HCT116 (cell line): ENCODE measurements at regions not wholly inside any gene's neighbourhood (a gene's known extent, or its start where the extent isn't known, plus 50 kb on each side); places are given as distances from the start of the nearest gene placed in this dataset.

ENCODE experiments used
- ATAC-seq: fragments of 200-7000 bp; cut with Tn5 transposase; 2 replicates; pipeline ENCODE4 v1.9.1; 2020; ENCODE audit warnings: mild to moderate bottlenecking, moderate library complexity
- BruUV-seq: library from RNA; stranded (reverse); fragments of 400-500 nt; replicated peaks from 2 replicates; lab custom pipeline; 2021; lab: Mats Ljungman, UMichigan
- CTCF ChIA-PET: fragments of 300-600 bp; sonication (Branson Sonifier 250); formaldehyde crosslinking; loops from one replicate; lab custom pipeline; 2021; ENCODE audit warnings: antibody characterized with exemption; lab: Charles Lee
- POLR2A ChIA-PET: fragments of 300-600, 350-600 bp; sonication (Branson Sonifier 250); formaldehyde crosslinking; loops from one replicate; lab custom pipeline; 2021; ENCODE audit warnings: antibody characterized with exemption; lab: Charles Lee
- RAD21 ChIA-PET, 2 experiments: fragments of 300-600 bp; sonication (Branson Sonifier 250); formaldehyde crosslinking; loops; one replicate each; lab custom pipeline; 2023; ENCODE audit warnings: low total read pairs in 2 of 2; ENCODE audit not compliant: uncharacterized antibody in 2 of 2, unreplicated experiment in 2 of 2, low non-redundant PET in 1 of 2; lab: Charles Lee
- DNase-seq: peaks from one replicate; pipeline ENCODE4 v3.0.0-alpha.2; 2010; ENCODE audit warnings: low read depth, low spot score
- H2AFZ ChIP-seq: fragments of 200-600 bp; shearing (Covaris generic), sonication (generic); 2 replicates; pipeline ENCODE4 v1.6.1; 2017; ENCODE audit warnings: low read depth, mixed run types, mixed read lengths, antibody characterized with exemption, low read length; ENCODE audit not compliant: poor library complexity, severe bottlenecking
- H3K27ac ChIP-seq: 2 replicates; pipeline ENCODE4 v1.5.1; 2012; ENCODE audit warnings: low read depth, low read length
- H3K27me3 ChIP-seq: fragments of 200-600 bp; sonication (generic); 2 replicates; pipeline ENCODE4 v1.6.1; 2016; ENCODE audit warnings: mixed run types, low read length, mixed read lengths; ENCODE audit not compliant: insufficient read depth
- H3K36me3 ChIP-seq, 2 experiments: fragments of 200-500 bp in 1 of 2; fragments of 200-600 bp in 1 of 2; sonication (Bioruptor generic) in 1 of 2; sonication (generic) in 1 of 2; 2 replicates each; pipeline versions ENCODE4 v1.5.1 to v1.6.1; 2014 to 2016; ENCODE audit warnings: low read length in 2 of 2, inconsistent platforms in 1 of 2, mixed read lengths in 1 of 2, mixed run types in 1 of 2; ENCODE audit not compliant: insufficient read depth in 2 of 2, control insufficient read depth in 1 of 2
- H3K4me1 ChIP-seq, 2 experiments: fragments of 200-600 bp in 1 of 2; sonication (generic) in 1 of 2; 2 replicates each; pipeline versions ENCODE4 v1.5.1 to v1.6.1; 2012 to 2017; ENCODE audit warnings: low read length in 2 of 2, inconsistent platforms in 1 of 2, mild to moderate bottlenecking in 1 of 2, mixed read lengths in 1 of 2, mixed run types in 1 of 2, moderate library complexity in 1 of 2; ENCODE audit not compliant: insufficient read depth in 2 of 2, control insufficient read depth in 1 of 2
- H3K4me2 ChIP-seq: fragments of 200-600 bp; sonication (generic); 2 replicates; pipeline ENCODE4 v1.6.1; 2017; ENCODE audit warnings: mixed run types, low read length, mixed read lengths
- H3K4me3 ChIP-seq, 2 experiments: fragments of 200-600 bp in 1 of 2; sonication (generic) in 1 of 2; replicated peaks in 1 of 2; 2 replicates each; pipeline ENCODE4 v1.5.1; 2011 to 2016; ENCODE audit warnings: low read length in 2 of 2, control low read depth in 1 of 2, low read depth in 1 of 2, mild to moderate bottlenecking in 1 of 2, mixed read lengths in 1 of 2, mixed run types in 1 of 2
- H3K79me2 ChIP-seq: fragments of 200-600 bp; sonication (generic); 2 replicates; pipeline ENCODE4 v1.6.1; 2017; ENCODE audit warnings: mild to moderate bottlenecking, mixed run types, low read length, moderate library complexity, mixed read lengths; ENCODE audit not compliant: insufficient read depth
- H3K9ac ChIP-seq: fragments of 200-600 bp; sonication (generic); 2 replicates; pipeline ENCODE4 v1.6.1; 2016; ENCODE audit warnings: low read length, mixed read lengths
- H3K9me2 ChIP-seq: fragments of 200-600 bp; sonication (generic), shearing (Covaris generic); 2 replicates; pipeline ENCODE4 v1.6.1; 2017; ENCODE audit warnings: mixed run types, mild to moderate bottlenecking, moderate library complexity; ENCODE audit not compliant: insufficient read depth
- H3K9me3 ChIP-seq, 2 experiments: fragments of 200-500 bp in 1 of 2; fragments of 200-600 bp in 1 of 2; sonication (Bioruptor generic) in 1 of 2; sonication (generic) in 1 of 2; 2 replicates each; pipeline ENCODE4 v1.6.1; 2014 to 2017; ENCODE audit warnings: low read length in 2 of 2, mixed read lengths in 2 of 2, inconsistent platforms in 1 of 2, low read depth in 1 of 2, mild to moderate bottlenecking in 1 of 2, mixed run types in 1 of 2, moderate library complexity in 1 of 2; ENCODE audit not compliant: control insufficient read depth in 1 of 2, insufficient read depth in 1 of 2
- H4K20me1 ChIP-seq: fragments of 200-600 bp; sonication (generic), shearing (Covaris generic); 2 replicates; pipeline ENCODE4 v1.6.1; 2017; ENCODE audit warnings: mixed run types, mild to moderate bottlenecking, moderate library complexity; ENCODE audit not compliant: insufficient read depth
- CBX3 ChIP-seq: IDR thresholded peaks from 2 replicates; pipeline ENCODE4 v1.6.1; 2012; ENCODE audit warnings: low read depth
- CEBPB ChIP-seq: IDR thresholded peaks from 2 replicates; pipeline ENCODE4 v1.6.1; 2012; ENCODE audit warnings: low read depth
- EZH2 ChIP-seq: fragments of 200-600 bp; sonication (generic); IDR thresholded peaks from 2 replicates; pipeline ENCODE4 v1.6.1; 2017; ENCODE audit warnings: antibody characterized with exemption, mixed run types
- EZH2phosphoT487 ChIP-seq: fragments of 200-600 bp; IDR thresholded peaks from 2 replicates; pipeline ENCODE4 v1.6.1; 2018; ENCODE audit warnings: antibody characterized with exemption, borderline replicate concordance
- FOSL1 ChIP-seq: IDR thresholded peaks from 2 replicates; pipeline ENCODE4 v1.6.1; 2012; ENCODE audit warnings: low read depth
- JUND ChIP-seq: IDR thresholded peaks from 2 replicates; pipeline ENCODE4 v1.6.1; 2012
- POLR2A ChIP-seq: IDR thresholded peaks from 2 replicates; pipeline ENCODE4 v1.7.0; 2011; ENCODE audit warnings: borderline replicate concordance; ENCODE audit not compliant: insufficient read depth, insufficient read length; ENCODE audit errors: extremely low read depth
- POLR2AphosphoS5 ChIP-seq: IDR thresholded peaks from 2 replicates; pipeline ENCODE4 v1.6.1; 2011; ENCODE audit warnings: mild to moderate bottlenecking, low read depth, low read length, moderate library complexity
- REST ChIP-seq: IDR thresholded peaks from 2 replicates; pipeline ENCODE4 v1.6.1; 2012; ENCODE audit warnings: low read depth
- SP1 ChIP-seq: IDR thresholded peaks from 2 replicates; pipeline ENCODE4 v1.6.1; 2012; ENCODE audit warnings: low read depth
- SRF ChIP-seq: IDR thresholded peaks from 2 replicates; pipeline ENCODE4 v1.6.1; 2012; ENCODE audit warnings: low read depth
- ZBTB33 ChIP-seq: IDR thresholded peaks from 2 replicates; pipeline ENCODE4 v1.6.1; 2011; ENCODE audit warnings: mild to moderate bottlenecking, low read length, moderate library complexity; ENCODE audit not compliant: insufficient replicate concordance; ENCODE audit errors: extremely low read depth
- ZNF274 ChIP-seq: fragments of 200-500 bp; sonication (Bioruptor generic); IDR thresholded peaks from 2 replicates; pipeline ENCODE4 v1.6.1; 2014; ENCODE audit warnings: mild to moderate bottlenecking, low read depth, low read length, inconsistent platforms
- intact Hi-C: fragments of 100-400 bp; cut with micrococcal nuclease; formaldehyde crosslinking; loops from 2 replicates; pipeline ENCODE4 v1.10.0; 2022
- TF ChIP-seq, protein P1 (sequence below), 3 experiments: fragments of 200-600 bp in 1 of 3; sonication (generic) in 1 of 3; IDR thresholded peaks in 2 of 3; conservative IDR thresholded peaks in 1 of 3; 2 replicates each; pipeline ENCODE4 v1.5.1; 2012 to 2017; ENCODE audit warnings: low read depth in 2 of 3, low read length in 2 of 3, antibody characterized with exemption in 1 of 3, borderline replicate concordance in 1 of 3, control low read depth in 1 of 3, mild to moderate bottlenecking in 1 of 3, mixed read lengths in 1 of 3, mixed run types in 1 of 3, moderate library complexity in 1 of 3; ENCODE audit not compliant: insufficient read depth in 1 of 3

GRCh38 chr9:38212016-38212415 is 143.0 kb upstream of the SHB start (continued):
- TF ChIP-seq REST = no peak
- TF ChIP-seq, all 23 proteins: peak for 0

DNA sequence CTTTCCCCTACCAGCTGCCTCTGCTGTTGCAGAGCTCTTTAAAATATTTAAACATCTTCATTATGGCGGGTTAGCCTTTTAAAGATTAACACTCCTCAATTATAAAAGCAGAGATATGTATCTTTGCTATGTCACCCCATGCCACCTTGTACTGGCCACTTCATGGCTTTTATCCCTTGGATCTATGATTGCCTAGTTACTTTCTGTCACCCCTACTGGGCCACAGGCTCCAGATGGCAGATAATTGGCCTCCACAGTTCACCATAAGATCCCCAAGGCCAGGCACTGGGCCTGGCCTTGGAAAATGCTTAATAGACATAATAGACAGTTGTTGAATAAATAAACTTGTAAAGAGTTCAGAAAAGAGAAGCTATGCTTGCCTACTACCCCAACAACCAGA is 142.0 kb upstream of the SHB start:
- intact Hi-C loops = no loop called here
- no peaks in the 10 kb centered on the region for H3K36me3 ChIP-seq
- peaks cover 0 to 9% of the 10 kb centered on the region in 2 experiments; a peak in 1 of 4 replicates for H3K4me1 ChIP-seq
- ATAC-seq = no peak
- H2AFZ ChIP-seq = no peak overlapping the region
- RAD21 ChIA-PET = no interaction called here
- H4K20me1 ChIP-seq = no peaks in the 10 kb centered on the region
- no peaks in the 10 kb centered on the region for H3K9me2 ChIP-seq
- no peak overlapping the region for H3K4me2 ChIP-seq
- H3K27me3 ChIP-seq = no peaks in the 10 kb centered on the region
- no peak overlapping the region for H3K27ac ChIP-seq
- BruUV-seq = no TSS peak
- no peak overlapping the region for H3K4me3 ChIP-seq
- DNase-seq = no peak
- CTCF ChIA-PET = no interaction called here
- H3K9me3 ChIP-seq = no peaks in the 10 kb centered on the region
- POLR2A ChIA-PET = no interaction called here
- no peaks in the 10 kb centered on the region for H3K79me2 ChIP-seq
- no peak overlapping the region for H3K9ac ChIP-seq
- TF ChIP-seq POLR2AphosphoS5 (no peak), CBX3 (no peak), ZNF274 (no peak), REST (no peak), EZH2 (no peak), POLR2A (no peak), ZBTB33 (no peak), SP1 (no peak), CEBPB (no peak), SRF (no peak), EZH2phosphoT487 (no peak), FOSL1 (no peak), JUND (no peak)
- TF ChIP-seq, protein P1, sequence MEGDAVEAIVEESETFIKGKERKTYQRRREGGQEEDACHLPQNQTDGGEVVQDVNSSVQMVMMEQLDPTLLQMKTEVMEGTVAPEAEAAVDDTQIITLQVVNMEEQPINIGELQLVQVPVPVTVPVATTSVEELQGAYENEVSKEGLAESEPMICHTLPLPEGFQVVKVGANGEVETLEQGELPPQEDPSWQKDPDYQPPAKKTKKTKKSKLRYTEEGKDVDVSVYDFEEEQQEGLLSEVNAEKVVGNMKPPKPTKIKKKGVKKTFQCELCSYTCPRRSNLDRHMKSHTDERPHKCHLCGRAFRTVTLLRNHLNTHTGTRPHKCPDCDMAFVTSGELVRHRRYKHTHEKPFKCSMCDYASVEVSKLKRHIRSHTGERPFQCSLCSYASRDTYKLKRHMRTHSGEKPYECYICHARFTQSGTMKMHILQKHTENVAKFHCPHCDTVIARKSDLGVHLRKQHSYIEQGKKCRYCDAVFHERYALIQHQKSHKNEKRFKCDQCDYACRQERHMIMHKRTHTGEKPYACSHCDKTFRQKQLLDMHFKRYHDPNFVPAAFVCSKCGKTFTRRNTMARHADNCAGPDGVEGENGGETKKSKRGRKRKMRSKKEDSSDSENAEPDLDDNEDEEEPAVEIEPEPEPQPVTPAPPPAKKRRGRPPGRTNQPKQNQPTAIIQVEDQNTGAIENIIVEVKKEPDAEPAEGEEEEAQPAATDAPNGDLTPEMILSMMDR (IDR thresholded peaks at IDR 0.05 in 2 of 3, conservative IDR thresholded peaks at IDR 0.05 in 1 of 3; ENCODE audit: borderline replicate concordance in 1 of 3, insufficient read depth in 1 of 3, low read depth in 2 of 3, low read length in 2 of 3) = no peak
